NCI-H187 treated with DMSO at 0.1 percent for 48 hours (cell line): ENCODE measurements at regions not wholly inside any gene's neighbourhood (a gene's known extent, or its start where the extent isn't known, plus 50 kb on each side); places are given as distances from the start of the nearest gene placed in this dataset.
"Not testable (repeated sequence)": the region's sequence is repeated elsewhere in the genome, so short reads cannot be mapped to it uniquely, and the experiment has no call there.

ENCODE experiments used
- DNase-seq: peaks from one replicate; lab custom pipeline; 2025; lab: John Stamatoyannopoulos, UW

GRCh38 chr6:22106961-22107360 is 189.9 kb downstream of the PRL start:
- no peak for DNase-seq

GRCh38 chr6:22108199-22108598 is 188.6 kb downstream of the PRL start:
- no peak for DNase-seq

GRCh38 chr6:22110061-22110460 is 186.8 kb downstream of the PRL start:
- DNase-seq = no peak

GRCh38 chr6:22112461-22112860 is 184.4 kb downstream of the PRL start:
- DNase-seq = no peak

- DNase-seq = no peak
These were observed 183.6 kb downstream of the PRL start for GRCh38 chr6:22113026-22113766.

GRCh38 chr6:22115559-22115958 is 181.3 kb downstream of the PRL start:
- no peak for DNase-seq

- DNase-seq = no peak
These were observed 179.2 kb downstream of the PRL start for GRCh38 chr6:22117631-22118030.

GRCh38 chr6:22119500-22119899 is 177.3 kb downstream of the PRL start:
- DNase-seq = no peak

- no peak for DNase-seq
These were observed 172.1 kb downstream of the PRL start for GRCh38 chr6:22124756-22125155.

GRCh38 chr6:22126910-22127309 is 169.9 kb downstream of the PRL start:
- no peak for DNase-seq

GRCh38 chr6:22129751-22130150 is 167.1 kb downstream of the PRL start:
- DNase-seq = no peak

GRCh38 chr6:22132656-22133055 is 164.2 kb downstream of the PRL start:
- no peak for DNase-seq

- no peak for DNase-seq
These were observed 163.5 kb downstream of the PRL start for GRCh38 chr6:22133357-22133756.

- DNase-seq = no peak
These were observed 162.5 kb downstream of the PRL start for GRCh38 chr6:22134308-22134707.

GRCh38 chr6:22135395-22135794 is 161.4 kb downstream of the PRL start:
- no peak for DNase-seq

GRCh38 chr6:22140736-22141135 is 156.1 kb downstream of the PRL start:
- not testable (repeated sequence) for DNase-seq

- no peak for DNase-seq
These were observed 155.5 kb downstream of the PRL start for GRCh38 chr6:22141241-22141745.

GRCh38 chr6:22142856-22143255 is 154.0 kb downstream of the PRL start:
- no peak for DNase-seq

- no peak for DNase-seq
These were observed 151.5 kb downstream of the PRL start for GRCh38 chr6:22145376-22145775.

- DNase-seq = peak; percentile 32
These were observed 150.8 kb downstream of the PRL start for GRCh38 chr6:22145823-22146677.

- DNase-seq = no peak
These were observed 150.2 kb downstream of the PRL start for GRCh38 chr6:22146678-22146930.

GRCh38 chr6:22146931-22147701 is 149.7 kb downstream of the PRL start:
- no peak for DNase-seq
